NCI-H2029 (cell line): ENCODE measurements at regions not wholly inside any gene's neighbourhood (a gene's known extent, or its start where the extent isn't known, plus 50 kb on each side); places are given as distances from the start of the nearest gene placed in this dataset.

Source experiments
- DNase-seq: peaks from one replicate; lab custom pipeline; 2025; lab: John Stamatoyannopoulos, UW

DNA sequence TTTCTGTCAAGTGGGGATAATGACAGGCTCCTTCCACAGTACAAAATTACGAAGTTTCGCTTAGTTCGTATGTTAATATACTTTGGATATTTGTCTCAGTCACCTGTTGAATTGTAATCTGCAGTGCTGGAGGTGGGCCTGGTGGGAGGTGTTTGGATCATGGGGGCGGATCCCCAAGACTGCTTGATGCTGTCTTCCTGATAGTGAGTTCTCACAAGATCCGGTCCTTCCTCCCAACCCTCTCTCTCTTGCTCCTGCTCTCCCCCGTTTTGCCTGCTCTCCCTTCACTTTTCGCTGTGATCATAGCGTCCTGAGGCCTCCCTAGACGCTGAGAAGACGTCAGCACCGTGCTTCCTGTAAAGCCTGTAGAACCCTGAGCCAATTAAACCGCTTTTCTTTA, 97.1 kb upstream of the EPB41L3 start:
- DNase-seq = no peak

- no peak for DNase-seq
These were observed 95.3 kb upstream of the EPB41L3 start for GRCh38 chr18:5639131-5639530.

DNA sequence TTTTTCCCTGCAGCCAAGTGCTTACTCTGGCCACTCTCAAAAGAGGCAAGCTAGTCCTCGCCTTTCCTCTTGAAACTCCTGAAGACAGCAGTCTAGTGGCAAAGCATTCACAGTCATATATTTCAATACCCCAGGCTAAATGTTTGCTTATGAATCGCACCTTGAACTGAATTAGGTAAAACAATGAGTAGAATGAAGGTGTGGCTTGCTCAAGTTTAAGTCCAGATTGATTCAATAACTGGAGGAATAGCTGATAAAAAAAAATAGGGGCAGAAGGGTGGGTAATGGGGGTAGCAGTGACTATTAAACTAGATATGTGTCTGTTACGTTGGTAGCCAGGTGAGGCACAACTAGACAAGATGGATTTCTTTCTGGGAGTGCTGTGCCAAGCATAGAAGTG, 88.2 kb upstream of the EPB41L3 start:
- DNase-seq = no peak

GRCh38 chr18:5630900-5631413, 87.2 kb upstream of the EPB41L3 start:
- DNase-seq = no peak

GRCh38 chr18:5630057-5630899, 86.5 kb upstream of the EPB41L3 start:
- DNase-seq = peak; percentile 71

DNA sequence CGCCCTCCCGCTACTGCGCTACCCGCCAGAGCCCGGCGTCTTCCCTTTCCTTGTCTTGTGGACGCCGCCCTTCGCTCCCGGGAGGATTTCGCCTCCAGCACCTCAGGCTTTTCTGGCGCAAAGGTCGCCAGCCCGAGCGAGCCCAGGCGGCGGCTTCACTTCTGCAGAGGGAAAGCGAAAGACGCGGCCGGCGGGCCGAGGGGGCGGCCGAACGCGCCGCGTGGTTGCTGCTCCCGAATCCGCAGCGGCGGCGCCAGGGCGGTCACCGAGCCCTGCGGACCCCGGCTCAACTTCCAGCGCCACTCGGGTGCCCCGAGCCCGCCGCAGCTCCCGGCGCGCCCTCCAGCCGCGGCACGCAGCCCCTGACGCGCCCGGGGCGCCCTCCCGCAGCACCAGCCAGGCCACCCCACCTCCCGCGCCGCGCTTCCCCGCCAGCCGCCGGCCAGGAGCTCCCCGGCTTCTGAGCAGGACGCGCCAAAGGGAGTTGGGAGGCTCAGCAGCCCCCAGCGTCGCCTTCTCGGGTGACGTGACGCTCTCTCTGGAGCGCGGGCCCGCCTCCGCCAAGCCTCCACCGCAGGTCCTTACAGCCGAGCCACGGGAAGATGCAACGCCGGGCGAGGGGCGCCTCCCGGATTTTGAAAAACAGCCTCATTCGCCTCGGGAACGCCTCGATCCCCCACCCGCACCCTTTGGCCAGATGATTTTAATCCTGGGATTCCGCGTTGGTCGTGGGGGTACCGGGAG, 84.9 kb upstream of the EPB41L3 start:
- DNase-seq = no peak

GRCh38 chr18:5627776-5628511, 84.1 kb upstream of the EPB41L3 start:
- DNase-seq = no peak

- DNase-seq = no peak
These were observed 82.5 kb upstream of the EPB41L3 start for GRCh38 chr18:5626130-5626880.

- DNase-seq = no peak
These were observed 81.3 kb upstream of the EPB41L3 start for GRCh38 chr18:5625076-5625475.

DNA sequence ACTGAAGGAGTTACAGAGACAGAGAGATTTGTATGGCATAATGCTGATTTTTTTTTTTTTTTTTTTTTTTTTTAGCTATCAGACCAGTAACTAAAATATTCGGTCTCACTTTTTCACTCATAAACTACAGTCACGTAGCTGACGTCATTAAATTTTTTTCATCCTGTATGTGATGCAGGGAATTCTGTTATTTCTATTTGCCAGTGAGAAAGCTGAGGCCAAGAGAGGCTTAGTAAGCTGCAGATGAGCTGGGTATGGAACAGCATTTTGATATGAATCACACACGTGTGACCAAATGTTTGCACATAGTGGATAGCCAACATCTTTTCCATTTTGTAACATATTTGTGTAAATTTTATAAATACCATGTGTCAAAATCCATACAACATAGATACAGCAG, 79.1 kb upstream of the EPB41L3 start:
- DNase-seq = no peak

- no peak for DNase-seq
These were observed 76.5 kb upstream of the EPB41L3 start for GRCh38 chr18:5620289-5620688.

GRCh38 chr18:5619376-5619775, 75.6 kb upstream of the EPB41L3 start:
- no peak for DNase-seq

DNA sequence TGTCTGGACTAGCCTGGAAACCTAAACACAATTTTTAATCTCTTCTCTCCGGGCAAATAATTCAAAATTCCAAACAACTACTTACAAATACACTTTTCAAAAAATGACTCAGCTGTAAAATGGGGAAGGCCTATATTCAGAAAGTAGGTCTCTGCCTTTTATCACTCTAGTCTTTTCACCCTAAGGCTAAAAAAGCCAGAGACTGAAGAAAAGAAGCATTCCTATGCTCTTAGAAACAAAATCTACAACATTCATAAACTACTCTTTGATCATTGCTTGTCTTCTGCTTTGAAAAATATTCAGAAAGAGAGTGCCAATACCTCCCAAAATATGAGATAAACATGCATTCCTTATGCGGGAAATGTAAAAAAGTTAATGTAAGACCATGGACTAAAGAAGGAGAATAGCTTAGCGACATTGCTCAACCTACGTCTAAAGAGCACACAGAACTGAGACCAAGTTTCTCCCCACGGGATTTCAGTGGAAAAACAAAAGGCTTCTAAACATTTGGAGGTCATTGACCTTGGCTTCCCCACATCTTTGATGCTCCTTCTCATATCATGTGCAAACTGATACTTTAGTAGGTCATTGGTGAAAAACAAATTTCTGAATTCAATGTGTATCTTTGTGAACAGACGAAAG, 74.4 kb upstream of the EPB41L3 start:
- no peak for DNase-seq

GRCh38 chr18:5611221-5611620, 67.4 kb upstream of the EPB41L3 start:
- DNase-seq = no peak

GRCh38 chr18:5608846-5609245, 65.0 kb upstream of the EPB41L3 start:
- no peak for DNase-seq

GRCh38 chr18:5606951-5607350, 63.2 kb upstream of the EPB41L3 start:
- DNase-seq = no peak

- no peak for DNase-seq
These were observed 61.0 kb upstream of the EPB41L3 start for GRCh38 chr18:5604778-5605177.

DNA sequence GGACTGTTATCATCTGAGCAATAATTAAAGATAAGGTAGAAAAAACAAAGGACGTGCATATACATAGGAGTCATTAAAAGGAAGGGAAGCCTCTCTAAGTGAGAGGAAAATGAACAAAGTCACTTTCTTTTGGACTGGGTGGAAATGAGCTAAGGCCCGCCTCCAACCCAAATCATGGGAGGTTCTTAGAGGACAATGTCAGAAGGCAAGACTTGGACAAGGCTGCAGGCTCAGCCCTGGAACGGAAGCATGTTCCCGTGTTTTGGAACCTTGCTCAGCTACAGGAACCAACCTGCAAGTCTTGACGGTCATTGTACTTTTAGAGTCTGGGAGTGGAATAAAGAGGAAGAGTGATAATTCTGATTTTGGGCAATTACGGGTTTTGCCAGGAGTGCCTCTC, 59.4 kb upstream of the EPB41L3 start:
- DNase-seq = no peak

DNA sequence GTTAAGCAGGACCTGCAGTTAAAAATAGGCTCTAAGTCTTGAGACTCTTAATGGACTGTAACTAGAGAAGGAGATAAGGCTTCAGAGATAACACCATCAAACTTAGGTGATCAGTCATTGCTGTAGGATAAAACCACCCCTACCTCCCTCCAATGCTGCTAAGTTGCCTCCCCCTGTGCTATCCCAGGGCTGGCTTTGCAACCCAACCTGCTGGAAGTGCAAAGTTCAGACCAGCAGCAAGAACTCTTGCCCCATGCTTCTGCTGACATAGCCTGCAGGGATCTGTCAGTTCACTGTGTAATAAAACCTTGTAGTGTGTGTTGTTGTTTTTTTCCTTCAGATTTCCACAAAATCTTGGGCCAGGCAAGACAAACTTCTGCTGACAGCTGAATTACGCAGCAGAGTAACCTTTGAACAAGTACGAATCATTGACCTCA, 57.4 kb upstream of the EPB41L3 start:
- DNase-seq = no peak

DNA sequence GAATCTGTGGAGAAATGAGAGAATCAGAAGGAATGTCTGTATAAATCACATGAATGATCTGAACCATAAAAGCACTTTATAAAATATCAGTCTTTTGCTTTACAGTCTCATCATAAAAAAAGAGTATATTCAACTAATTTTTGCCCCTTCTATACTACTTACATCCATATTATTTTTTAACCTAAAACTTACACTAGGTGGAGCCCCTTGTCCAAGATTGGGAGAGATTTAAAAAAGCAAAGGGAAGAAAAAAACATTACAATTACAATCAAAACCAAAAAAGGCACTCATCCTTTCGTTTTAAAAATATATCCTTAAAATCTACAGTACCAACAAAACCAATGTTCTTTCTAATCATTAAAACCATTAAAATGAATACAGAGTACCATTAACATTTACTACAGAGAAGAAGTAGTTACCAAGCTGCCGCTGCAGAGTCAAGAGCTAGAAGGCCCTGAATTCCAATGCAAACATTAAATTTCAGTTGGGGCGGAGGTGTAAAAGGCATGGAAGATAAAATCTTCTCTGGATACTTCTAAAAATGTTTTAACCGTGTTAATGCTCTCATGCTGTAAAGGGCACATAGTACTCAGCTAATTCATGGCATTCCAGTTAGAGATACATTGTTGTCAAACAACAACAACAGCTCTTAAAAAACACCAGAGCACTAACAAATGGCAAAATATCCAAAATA, 56.7 kb upstream of the EPB41L3 start:
- no peak for DNase-seq

DNA sequence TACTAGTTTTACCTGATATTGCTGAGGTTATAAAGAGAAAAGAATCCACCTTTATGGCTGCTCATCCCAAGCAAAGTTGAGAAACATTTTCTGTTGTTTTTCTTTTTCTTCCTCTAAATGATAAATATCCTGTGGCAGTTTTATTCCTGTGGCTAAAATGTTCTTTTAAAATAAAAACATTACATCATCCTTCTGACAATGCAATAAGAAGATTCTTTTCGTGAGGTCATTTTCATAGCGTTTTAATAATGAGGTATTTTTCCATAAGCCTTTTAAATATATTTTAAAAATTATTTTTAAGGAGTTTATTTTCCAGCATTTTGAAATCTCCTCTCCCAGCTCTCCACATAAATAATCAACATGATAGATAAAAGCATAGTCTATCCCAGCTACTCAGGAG, 52.8 kb upstream of the EPB41L3 start:
- DNase-seq = no peak
